ENCODE measurements at regions not wholly inside any gene's neighbourhood (a gene's known extent, or its start where the extent isn't known, plus 50 kb on each side); places are given as distances from the start of the nearest gene placed in this dataset.

- no peak for TF ChIP-seq CTCF (IDR thresholded peaks at IDR 0.05)
- no peak for TF ChIP-seq POLR2A (IDR thresholded peaks at IDR 0.05)
Observed at GRCh38 chr4:123116412-123116811, 194.0 kb upstream of the NUDT6 start.
